NCI-H2081 treated with DMSO at 0.1 percent for 48 hours (cell line): ENCODE measurements at regions not wholly inside any gene's neighbourhood (a gene's known extent, or its start where the extent isn't known, plus 50 kb on each side); places are given as distances from the start of the nearest gene placed in this dataset.

ENCODE experiments used
- DNase-seq: peaks from one replicate; lab custom pipeline; 2025; lab: John Stamatoyannopoulos, UW

GRCh38 chr6:100177956-100178355 lies 183.9 kb upstream of the MCHR2 start:
- no peak for DNase-seq

- no peak for DNase-seq
Observed at GRCh38 chr6:100176951-100177710, 183.1 kb upstream of the MCHR2 start.

GRCh38 chr6:100176311-100176950 lies 182.4 kb upstream of the MCHR2 start:
- DNase-seq: no peak

GRCh38 chr6:100175814-100176310 lies 181.8 kb upstream of the MCHR2 start:
- no peak for DNase-seq

GRCh38 chr6:100173211-100173610 lies 179.2 kb upstream of the MCHR2 start:
- no peak for DNase-seq

GRCh38 chr6:100172322-100172713 lies 178.3 kb upstream of the MCHR2 start:
- no peak for DNase-seq

- no peak for DNase-seq
Observed at GRCh38 chr6:100171533-100172321, 177.7 kb upstream of the MCHR2 start.

- no peak for DNase-seq
Observed at GRCh38 chr6:100168148-100168547, 174.1 kb upstream of the MCHR2 start.

- no peak for DNase-seq
Observed at GRCh38 chr6:100167585-100167984, 173.6 kb upstream of the MCHR2 start.

- DNase-seq: no peak
Observed at GRCh38 chr6:100166956-100167355, 172.9 kb upstream of the MCHR2 start.

- no peak for DNase-seq
Observed at GRCh38 chr6:100165442-100165841, 171.4 kb upstream of the MCHR2 start.

GRCh38 chr6:100163035-100163434 lies 169.0 kb upstream of the MCHR2 start:
- DNase-seq: no peak

- DNase-seq: no peak
Observed at GRCh38 chr6:100161782-100162365, 167.9 kb upstream of the MCHR2 start.

- no peak for DNase-seq
Observed at GRCh38 chr6:100160930-100161329, 166.9 kb upstream of the MCHR2 start.

GRCh38 chr6:100155141-100155540 lies 161.1 kb upstream of the MCHR2 start:
- no peak for DNase-seq

- no peak for DNase-seq
Observed at GRCh38 chr6:100153636-100154275, 159.7 kb upstream of the MCHR2 start.

GRCh38 chr6:100152201-100152600 lies 158.2 kb upstream of the MCHR2 start:
- DNase-seq: no peak

- DNase-seq: no peak
Observed at GRCh38 chr6:100144991-100145390, 151.0 kb upstream of the MCHR2 start.

- DNase-seq: no peak
Observed at GRCh38 chr6:100138346-100139022, 144.5 kb upstream of the MCHR2 start.

GRCh38 chr6:100137759-100138158 lies 143.7 kb upstream of the MCHR2 start:
- DNase-seq: no peak

GRCh38 chr6:100136590-100136989 lies 142.6 kb upstream of the MCHR2 start:
- DNase-seq: no peak
